Embryonic facial prominence (tissue), 1 donor: ENCODE measurements at regions not wholly inside any gene's neighbourhood (a gene's known extent, or its start where the extent isn't known, plus 50 kb on each side); places are given as distances from the start of the nearest gene placed in this dataset.
"Not testable (repeated sequence)": the region's sequence is repeated elsewhere in the genome, so short reads cannot be mapped to it uniquely, and the experiment has no call there.

Experiments used
- DNase-seq: peaks from one replicate; pipeline ENCODE4 v3.0.0-alpha.2; 2016; ENCODE audit errors: extremely low spot score

DNA sequence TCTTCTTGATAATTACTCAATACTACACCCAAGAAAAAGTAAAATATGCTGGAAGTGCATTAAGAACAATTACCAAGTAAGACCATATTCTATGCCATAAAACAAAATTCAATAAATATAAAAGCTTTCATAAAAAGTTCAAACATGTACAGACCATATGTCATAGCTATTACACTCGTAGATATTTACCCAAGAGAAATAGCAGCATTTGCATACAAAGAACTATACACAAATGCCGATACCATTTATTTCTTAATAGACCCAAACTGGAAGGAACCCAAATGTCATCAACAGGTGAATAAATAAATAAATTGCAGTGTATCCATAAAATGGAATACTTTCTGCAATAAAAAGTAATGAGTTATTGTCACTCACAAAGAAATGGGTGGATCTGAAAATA lies 78.3 kb upstream of the SLC16A7 start:
- DNase-seq: no peak

DNA sequence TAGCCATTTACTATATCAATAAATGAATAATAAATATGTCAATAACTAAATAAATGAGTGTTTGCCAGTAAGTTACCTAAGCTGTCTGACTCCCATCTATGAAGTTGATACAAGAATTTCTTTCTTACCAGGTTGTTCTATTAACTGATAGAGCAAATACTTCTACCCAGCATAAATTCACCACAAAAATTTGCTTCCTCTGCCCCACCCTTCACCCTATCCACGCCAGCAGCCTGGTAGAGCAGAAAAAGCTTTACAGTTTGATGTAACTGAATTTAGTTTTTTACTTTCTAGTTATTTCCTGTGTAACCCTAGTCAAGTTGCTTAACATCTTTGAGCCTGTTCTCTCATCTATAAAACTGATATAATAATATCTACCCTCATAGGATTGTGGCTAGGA lies 94.9 kb upstream of the SLC16A7 start:
- no peak for DNase-seq

DNA sequence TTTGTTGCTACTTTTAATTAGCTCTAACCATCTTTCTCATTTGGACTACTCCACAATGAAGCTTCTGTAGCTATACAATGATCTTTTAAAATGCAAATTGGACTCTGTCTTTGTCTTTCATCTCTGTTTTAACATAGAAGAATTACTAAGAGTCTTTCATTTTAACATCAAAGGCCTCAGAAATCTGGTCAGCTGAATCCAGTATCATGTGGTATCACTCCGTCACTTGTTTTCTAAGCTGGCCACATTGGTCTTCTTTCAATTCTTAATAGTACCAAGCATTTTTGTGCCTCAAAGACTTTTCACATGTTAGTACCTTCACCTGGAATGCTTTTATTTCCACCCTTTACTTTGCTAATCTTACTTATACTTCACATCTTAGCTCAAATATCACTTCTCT lies 95.5 kb upstream of the SLC16A7 start:
- DNase-seq: no peak

DNA sequence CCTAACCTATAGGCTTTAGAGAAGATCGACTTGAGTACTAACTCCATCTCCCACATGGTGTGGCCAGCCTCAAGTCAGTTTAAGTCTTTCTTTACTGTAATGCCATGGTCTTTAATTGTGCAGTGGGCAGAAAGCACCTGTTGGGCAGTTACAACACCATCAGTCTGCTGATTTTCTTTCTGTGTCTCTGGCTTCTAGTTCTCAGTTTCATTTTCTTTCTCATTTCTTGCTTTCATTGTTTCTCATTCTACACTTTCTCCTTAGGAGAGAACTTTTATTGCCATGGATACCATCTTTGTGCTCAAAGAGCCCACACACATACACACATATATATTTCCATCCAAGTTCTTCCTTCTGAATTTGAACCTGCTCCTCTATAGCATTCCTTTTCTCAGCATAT lies 96.1 kb upstream of the SLC16A7 start:
- DNase-seq: no peak

DNA sequence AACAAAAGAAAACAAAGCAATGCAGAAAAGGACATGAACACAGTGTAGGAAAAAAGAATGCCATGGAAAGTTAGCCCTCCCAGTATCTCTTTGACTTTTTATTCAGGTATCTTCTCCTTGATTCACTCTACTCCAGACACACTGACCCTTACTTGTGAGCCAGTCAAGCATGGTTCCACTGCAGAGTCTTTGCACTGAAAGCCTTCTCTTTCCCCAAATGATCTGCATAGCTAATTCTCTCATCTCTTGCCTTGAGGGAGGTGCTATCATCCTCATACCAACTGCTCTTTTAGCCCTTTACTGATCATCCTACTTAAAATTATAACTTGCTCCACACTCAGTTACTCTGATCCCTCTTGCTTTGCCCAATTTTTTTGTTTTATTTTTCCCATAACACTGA lies 101.2 kb upstream of the SLC16A7 start:
- no peak for DNase-seq

DNA sequence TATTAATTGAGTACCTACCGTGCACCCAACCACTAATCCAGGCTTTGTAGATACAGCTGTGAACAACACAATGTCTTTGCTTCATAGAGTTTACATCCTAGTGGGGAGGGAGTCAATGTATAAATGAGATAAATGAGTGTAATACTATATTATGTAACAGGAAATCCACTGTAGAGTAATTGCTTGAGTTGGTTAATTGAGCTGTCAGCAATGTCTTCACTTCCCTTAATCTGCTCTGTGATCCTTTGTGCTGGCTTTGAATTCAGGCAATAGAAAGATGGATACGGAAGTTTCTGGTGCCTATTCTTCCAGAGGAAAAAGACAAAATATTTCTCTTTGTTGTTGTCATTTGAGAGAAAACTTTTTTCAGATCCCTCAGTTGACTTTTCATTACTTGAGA lies 104.0 kb upstream of the SLC16A7 start:
- no peak for DNase-seq

GRCh38 chr12:59486827-59487226 lies 109.0 kb upstream of the SLC16A7 start:
- no peak for DNase-seq

- DNase-seq: no peak
Measured at GRCh38 chr12:59484575-59484974, 111.3 kb upstream of the SLC16A7 start.

- not testable (repeated sequence) for DNase-seq
Measured at GRCh38 chr12:59474236-59474635, 121.6 kb upstream of the SLC16A7 start.

DNA sequence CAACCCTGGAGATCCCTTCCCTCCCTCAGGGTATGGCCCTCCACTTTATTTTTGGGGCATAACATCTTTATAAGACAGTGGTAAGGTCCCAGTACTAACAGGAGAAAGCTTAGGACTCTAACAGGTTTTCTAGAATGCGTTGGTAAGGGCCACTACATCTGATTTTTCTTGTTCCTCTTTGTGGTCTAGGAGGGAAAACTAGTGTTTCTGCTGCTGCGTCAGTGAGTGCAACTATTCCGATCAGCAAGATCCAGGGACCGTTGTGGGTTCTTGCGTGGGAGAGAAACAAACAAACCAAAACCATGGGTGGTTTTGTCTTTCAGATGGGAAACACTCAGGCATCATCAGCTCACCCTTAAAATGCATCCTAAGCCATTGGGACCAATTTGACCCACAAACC lies 123.6 kb upstream of the SLC16A7 start:
- no peak for DNase-seq

GRCh38 chr12:59459966-59460660 lies 135.7 kb upstream of the SLC16A7 start:
- DNase-seq: no peak

DNA sequence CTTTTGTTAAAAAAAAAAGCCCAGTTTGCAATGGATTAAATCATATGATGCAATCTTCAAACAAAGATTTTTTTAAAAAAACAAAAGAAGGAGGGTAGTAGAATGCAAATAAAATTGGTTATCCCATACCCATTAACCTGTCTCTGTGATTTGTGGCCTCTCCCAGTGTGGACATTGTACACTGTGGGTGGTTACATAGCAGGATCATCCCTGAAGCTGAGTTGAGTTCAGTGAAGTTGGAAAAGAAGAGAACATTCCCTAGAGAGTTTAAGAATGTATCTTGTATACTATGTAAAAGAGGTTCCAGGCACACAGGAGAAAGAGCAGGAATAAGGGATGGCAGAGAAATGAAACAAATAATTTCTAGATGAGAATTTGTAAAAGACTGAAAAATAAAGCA lies 142.4 kb upstream of the SLC16A7 start:
- DNase-seq: no peak

DNA sequence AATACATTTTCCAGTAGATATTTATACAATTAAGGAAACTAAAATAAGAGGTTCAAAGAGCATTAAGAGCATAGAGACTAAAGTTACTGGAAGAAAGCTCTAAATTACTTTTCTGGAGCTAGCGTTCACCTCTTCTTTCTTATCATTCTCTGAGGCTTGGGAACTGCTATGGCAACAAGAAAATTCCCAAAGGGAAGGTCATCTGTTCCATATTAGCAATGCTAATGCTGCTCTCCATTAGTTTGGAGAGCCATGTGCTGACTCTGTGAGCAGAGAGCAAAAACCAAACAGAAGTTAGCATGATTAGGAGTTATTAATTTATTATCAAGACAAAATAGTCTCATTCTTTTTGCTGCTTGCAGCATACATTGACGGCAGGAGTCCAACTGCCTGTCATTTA lies 143.1 kb upstream of the SLC16A7 start:
- no peak for DNase-seq

DNA sequence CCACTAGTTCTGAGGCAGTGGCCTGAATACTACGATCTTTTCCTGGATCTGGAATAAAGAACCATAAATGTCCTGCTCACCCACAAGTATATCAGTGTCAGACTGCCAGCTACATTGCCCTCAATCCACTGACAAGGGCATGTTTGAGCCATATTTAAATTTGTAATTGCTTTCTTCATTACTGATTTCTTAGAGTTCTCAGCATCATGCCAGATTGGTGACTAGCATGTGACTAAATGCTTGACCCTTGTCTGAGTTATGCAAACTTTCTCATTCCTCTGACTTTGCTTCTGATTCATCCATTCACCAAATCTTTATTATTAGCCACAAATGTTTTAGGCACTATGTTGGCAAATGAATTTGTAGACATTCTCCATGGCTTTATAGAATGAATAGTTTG lies 143.6 kb upstream of the SLC16A7 start:
- no peak for DNase-seq

- DNase-seq: no peak
Measured at GRCh38 chr12:59446116-59446515, 149.7 kb upstream of the SLC16A7 start.

- DNase-seq: no peak
Measured at GRCh38 chr12:59444932-59445331, 150.9 kb upstream of the SLC16A7 start.

GRCh38 chr12:59432057-59432456 lies 163.8 kb upstream of the SLC16A7 start:
- DNase-seq: no peak

DNA sequence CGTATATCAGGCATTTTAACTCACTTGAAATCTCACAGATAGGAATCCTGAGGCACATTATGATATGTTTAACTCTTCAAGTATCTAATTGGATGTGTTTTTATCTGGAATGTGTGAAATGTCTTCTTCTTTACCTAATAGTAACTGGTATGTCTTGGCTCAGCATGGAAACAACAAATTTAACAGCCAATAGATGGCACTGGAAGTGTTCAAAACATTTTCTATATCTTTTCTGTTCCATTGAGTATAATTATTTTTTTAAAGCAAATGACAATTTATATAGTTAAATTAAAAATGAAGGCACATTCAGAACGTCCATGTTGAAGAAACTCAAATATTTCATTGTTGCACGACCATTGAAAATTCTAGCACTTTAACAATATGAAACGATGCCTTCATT lies 164.6 kb upstream of the SLC16A7 start:
- DNase-seq: no peak

DNA sequence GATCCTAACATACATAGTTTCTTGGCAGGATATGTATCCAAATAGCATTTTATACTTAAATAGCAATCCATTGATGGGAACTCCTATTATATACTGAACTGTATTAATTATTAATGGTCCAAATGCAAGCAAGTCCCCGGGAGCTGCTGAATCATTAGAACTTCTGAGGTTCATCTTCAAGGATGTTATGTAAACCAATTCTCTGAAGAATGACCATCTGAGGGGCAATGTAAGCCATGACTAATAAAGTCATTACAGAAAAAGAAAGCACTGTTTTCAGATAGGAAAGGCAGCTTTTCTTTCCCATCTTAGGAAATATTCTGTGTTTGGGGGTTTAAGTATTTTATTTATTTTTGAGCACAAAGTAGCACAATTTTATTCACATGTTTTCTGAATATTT lies 166.1 kb upstream of the SLC16A7 start:
- DNase-seq: no peak

DNA sequence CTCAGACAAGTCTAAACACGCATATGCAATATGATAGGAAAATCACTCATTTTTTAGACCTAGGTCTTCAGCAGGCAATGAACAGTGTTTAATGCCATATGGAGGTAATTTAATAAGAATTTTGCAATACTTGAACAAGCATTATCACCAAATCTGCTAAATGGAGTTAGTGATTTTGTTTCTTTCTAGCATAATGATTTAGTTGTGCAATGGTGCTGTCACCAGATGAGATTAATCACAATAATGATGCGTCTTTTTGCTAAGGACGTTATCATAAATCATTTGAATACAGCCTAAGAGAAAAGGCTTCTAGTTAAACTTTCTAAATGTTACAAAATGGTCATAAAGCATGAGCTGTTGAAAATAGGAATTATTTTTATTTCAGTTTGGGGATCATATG lies 170.0 kb upstream of the SLC16A7 start:
- no peak for DNase-seq

- not testable (repeated sequence) for DNase-seq
Measured at GRCh38 chr12:59424666-59425065, 171.2 kb upstream of the SLC16A7 start.

DNA sequence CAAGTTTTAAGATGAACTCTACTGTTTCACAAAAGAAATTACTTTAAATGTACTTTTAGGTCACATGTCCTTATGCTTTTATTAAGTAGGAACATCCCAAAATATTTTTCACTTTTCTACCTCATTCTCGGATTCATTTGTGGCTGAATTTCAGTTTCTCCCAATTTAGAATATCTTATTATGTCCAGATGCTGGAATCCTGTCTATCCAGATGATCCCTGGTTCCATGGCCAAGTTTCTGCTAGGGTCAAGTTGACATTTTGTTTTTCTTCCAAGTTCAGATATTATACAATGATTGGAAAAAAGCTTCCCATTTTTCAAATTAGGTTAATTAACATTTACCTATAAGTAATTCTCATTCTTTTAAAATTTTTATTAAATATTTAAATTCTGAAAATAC lies 181.8 kb upstream of the SLC16A7 start:
- no peak for DNase-seq

DNA sequence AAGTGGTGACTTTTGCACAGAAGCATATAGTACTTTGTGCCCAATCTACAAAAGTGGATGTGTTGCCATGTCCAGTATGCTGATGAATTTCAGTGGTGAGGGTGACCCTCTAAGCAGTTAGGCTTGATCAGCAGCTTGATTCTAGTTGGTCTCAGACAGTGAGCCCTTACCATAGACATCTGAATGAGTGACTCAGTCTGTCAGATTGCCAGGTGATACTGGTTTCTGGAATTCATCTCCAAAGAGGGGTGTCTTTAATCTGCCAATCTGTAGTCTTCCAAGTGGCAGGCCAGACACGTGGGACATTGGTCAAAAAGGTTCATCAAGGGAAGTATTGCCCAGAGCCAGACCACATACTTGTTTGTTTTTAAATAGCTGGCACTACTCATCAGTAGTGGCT lies 187.4 kb upstream of the SLC16A7 start:
- no peak for DNase-seq

DNA sequence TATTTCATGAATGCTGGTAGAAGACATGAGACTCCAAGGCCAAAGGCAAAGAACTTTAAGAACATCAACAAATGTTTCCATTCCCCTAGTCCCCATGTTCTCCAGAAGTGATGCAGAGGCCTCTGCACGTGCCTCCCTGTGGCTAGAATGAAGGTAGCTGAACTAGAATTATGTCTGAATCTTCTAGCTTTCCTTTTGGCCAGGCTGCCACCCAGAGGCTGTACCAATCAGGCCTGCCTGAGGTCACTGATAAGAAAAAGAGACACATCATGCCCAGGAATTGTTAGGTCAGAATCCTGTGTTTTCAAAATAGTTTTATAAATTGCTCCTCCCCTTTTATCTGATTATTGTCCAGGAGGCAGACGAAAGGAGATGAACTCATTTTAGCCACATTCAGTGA lies 188.0 kb upstream of the SLC16A7 start:
- DNase-seq: no peak
